Thyroid gland (tissue), 4 donors: ENCODE measurements at regions not wholly inside any gene's neighbourhood (a gene's known extent, or its start where the extent isn't known, plus 50 kb on each side); places are given as distances from the start of the nearest gene placed in this dataset.

Experiments used
- POLR2A ChIP-seq, 2 donors: fragments of 450-650 bp; IDR thresholded peaks; one replicate each; pipeline ENCODE4 v1.6.1; 2017; ENCODE audit warnings: antibody characterized with exemption in 2 of 2, mild to moderate bottlenecking in 2 of 2, moderate library complexity in 1 of 2
- TF ChIP-seq, protein P1 (sequence below), 6 experiments: fragments of 200-600 bp in 3 of 6; fragments of 450-650 bp in 3 of 6; sonication (generic) in 3 of 6; IDR thresholded peaks; one replicate each; pipeline ENCODE4 v1.5.1; 2016 to 2019; ENCODE audit warnings: antibody characterized with exemption in 6 of 6, mild to moderate bottlenecking in 2 of 6, inconsistent platforms in 1 of 6, moderate library complexity in 1 of 6

DNA sequence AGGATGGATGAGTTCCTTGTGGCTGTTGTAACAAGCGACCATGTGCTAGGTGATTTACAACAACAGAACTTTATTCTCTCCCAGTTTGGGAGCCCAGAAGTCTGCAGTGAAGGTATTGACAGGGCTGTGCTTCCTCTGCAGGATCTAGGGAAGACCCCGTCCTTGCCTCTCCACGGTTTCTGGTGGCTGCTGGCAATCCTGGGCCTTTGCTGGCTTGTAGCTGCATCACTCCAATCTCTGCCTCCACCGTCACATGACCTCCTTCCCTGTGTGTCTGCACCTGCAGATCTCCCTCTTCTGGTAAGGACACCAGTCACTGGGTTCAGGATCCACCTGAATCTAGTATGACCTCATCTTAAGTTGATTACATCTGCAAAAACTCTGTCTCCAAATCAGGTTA lies 115.6 kb downstream of the GLRX3 start:
- TF ChIP-seq, protein P1, sequence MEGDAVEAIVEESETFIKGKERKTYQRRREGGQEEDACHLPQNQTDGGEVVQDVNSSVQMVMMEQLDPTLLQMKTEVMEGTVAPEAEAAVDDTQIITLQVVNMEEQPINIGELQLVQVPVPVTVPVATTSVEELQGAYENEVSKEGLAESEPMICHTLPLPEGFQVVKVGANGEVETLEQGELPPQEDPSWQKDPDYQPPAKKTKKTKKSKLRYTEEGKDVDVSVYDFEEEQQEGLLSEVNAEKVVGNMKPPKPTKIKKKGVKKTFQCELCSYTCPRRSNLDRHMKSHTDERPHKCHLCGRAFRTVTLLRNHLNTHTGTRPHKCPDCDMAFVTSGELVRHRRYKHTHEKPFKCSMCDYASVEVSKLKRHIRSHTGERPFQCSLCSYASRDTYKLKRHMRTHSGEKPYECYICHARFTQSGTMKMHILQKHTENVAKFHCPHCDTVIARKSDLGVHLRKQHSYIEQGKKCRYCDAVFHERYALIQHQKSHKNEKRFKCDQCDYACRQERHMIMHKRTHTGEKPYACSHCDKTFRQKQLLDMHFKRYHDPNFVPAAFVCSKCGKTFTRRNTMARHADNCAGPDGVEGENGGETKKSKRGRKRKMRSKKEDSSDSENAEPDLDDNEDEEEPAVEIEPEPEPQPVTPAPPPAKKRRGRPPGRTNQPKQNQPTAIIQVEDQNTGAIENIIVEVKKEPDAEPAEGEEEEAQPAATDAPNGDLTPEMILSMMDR (IDR thresholded peaks at IDR 0.05): no peak
- no peak for TF ChIP-seq POLR2A (IDR thresholded peaks at IDR 0.05)
